ENCODE measurements at regions not wholly inside any gene's neighbourhood (a gene's known extent, or its start where the extent isn't known, plus 50 kb on each side); places are given as distances from the start of the nearest gene placed in this dataset.

DNA sequence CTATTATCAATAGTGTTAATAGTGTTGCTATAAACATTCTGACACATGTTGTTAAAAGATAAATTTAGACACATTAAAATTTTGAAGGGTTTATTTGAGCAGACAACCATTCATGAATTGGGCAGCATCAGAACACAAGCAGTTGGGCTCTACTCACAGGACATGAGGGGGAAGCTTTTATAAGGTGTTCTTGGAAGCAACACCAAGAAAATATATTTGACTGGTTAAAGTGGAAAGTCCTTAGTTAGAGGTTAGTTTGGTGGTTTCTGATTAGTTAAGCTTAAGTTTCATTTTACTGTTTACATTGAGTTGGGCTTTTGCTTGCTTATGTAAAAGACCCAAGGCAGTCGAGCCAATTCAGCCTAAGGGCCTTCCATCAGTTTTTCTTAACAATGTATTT, 220.7 kb downstream of the CD47 start:
- Histone ChIP-seq H2AK5ac (ENCODE audit: low read length) (no peak overlapping the region), H2BK120ac (ENCODE audit: insufficient read depth, low read length, poor library complexity) (no peak overlapping the region), H2BK12ac (ENCODE audit: low read length) (no peak overlapping the region), H3K79me2 (ENCODE audit: control insufficient read depth, insufficient read depth, low read length, poor library complexity) (no peaks in the 10 kb centered on the region), H4K8ac (ENCODE audit: low read depth, low read length) (no peak overlapping the region), H3K4ac (ENCODE audit: low read depth, low read length) (no peak overlapping the region), H3K9ac (ENCODE audit: low read length) (no peak overlapping the region), H3K9me3 (ENCODE audit: insufficient read depth, low read depth, low read length) (no peaks in the 10 kb centered on the region), H3K36me3 (ENCODE audit: control insufficient read depth in 1 of 2, insufficient read depth in 2 of 2, low read length in 2 of 2) (no peaks in the 10 kb centered on the region), H2AFZ (ENCODE audit: insufficient read depth, low read length, poor library complexity) (no peak overlapping the region), H2BK5ac (ENCODE audit: low read depth, low read length, poor library complexity) (no peak overlapping the region), H3K23ac (ENCODE audit: low read length) (no peak overlapping the region), H3K27ac (ENCODE audit: low read depth, low read length) (no peak overlapping the region), H3K4me2 (ENCODE audit: low read length) (no peak overlapping the region), H4K12ac (ENCODE audit: low read depth, low read length) (no peak overlapping the region), H3K4me3 (ENCODE audit: low read depth, low read length) (no peak overlapping the region), H3K27me3 (ENCODE audit: insufficient read depth, low read length) (no peaks in the 10 kb centered on the region), H3K14ac (ENCODE audit: low read length) (no peak overlapping the region), H3K18ac (ENCODE audit: low read length) (no peak overlapping the region), H3K79me1 (ENCODE audit: low read length) (no peaks in the 10 kb centered on the region), H4K91ac (ENCODE audit: low read depth, low read length) (no peak overlapping the region), H3K4me1 (ENCODE audit: control insufficient read depth in 1 of 2, insufficient read depth in 2 of 2, low read length in 2 of 2) (no peaks in the 10 kb centered on the region)
- WGBS (ENCODE audit: extremely low coverage, insufficient coverage, insufficient read length), result no CpG with 5 or more reads among the region's 1 CpG
- no peak for DNase-seq

DNA sequence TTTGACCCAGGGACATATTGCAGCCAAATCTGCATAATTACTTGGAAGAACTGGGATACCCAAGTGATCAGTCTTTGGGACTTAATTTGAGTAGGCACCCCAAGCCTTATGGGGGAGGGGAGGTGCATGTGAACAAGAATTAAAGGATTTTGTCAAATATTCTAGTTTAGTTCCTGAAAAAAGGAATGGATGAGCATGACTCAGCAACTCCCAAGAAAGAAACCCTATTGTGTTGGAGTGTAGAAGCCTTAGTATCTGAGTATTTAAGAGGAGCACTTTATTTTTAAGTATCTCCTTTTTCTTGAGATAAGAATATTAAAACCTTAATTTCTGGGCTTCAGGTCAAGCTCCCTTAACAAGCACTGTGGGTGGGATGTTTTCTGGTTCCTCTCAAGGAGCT, 222.4 kb downstream of the CD47 start:
- Histone ChIP-seq H3K18ac (ENCODE audit: low read length) (no peak overlapping the region), H3K14ac (ENCODE audit: low read length) (no peak overlapping the region), H2AK5ac (ENCODE audit: low read length) (no peak overlapping the region), H3K27me3 (ENCODE audit: insufficient read depth, low read length) (no peaks in the 10 kb centered on the region), H3K9ac (ENCODE audit: low read length) (no peak overlapping the region), H3K4me3 (ENCODE audit: low read depth, low read length) (no peak overlapping the region), H3K79me1 (ENCODE audit: low read length) (no peaks in the 10 kb centered on the region), H2BK12ac (ENCODE audit: low read length) (no peak overlapping the region), H2AFZ (ENCODE audit: insufficient read depth, low read length, poor library complexity) (no peak overlapping the region), H3K79me2 (ENCODE audit: control insufficient read depth, insufficient read depth, low read length, poor library complexity) (no peaks in the 10 kb centered on the region), H3K23ac (ENCODE audit: low read length) (no peak overlapping the region), H4K12ac (ENCODE audit: low read depth, low read length) (no peak overlapping the region), H3K27ac (ENCODE audit: low read depth, low read length) (no peak overlapping the region), H2BK120ac (ENCODE audit: insufficient read depth, low read length, poor library complexity) (no peak overlapping the region), H3K4ac (ENCODE audit: low read depth, low read length) (no peak overlapping the region), H2BK5ac (ENCODE audit: low read depth, low read length, poor library complexity) (no peak overlapping the region), H4K91ac (ENCODE audit: low read depth, low read length) (no peak overlapping the region), H4K8ac (ENCODE audit: low read depth, low read length) (no peak overlapping the region), H3K36me3 (ENCODE audit: control insufficient read depth in 1 of 2, insufficient read depth in 2 of 2, low read length in 2 of 2) (no peaks in the 10 kb centered on the region), H3K4me2 (ENCODE audit: low read length) (no peak overlapping the region), H3K4me1 (ENCODE audit: control insufficient read depth in 1 of 2, insufficient read depth in 2 of 2, low read length in 2 of 2) (no peaks in the 10 kb centered on the region), H3K9me3 (ENCODE audit: insufficient read depth, low read depth, low read length) (no peaks in the 10 kb centered on the region)
- DNase-seq, result no peak

DNA sequence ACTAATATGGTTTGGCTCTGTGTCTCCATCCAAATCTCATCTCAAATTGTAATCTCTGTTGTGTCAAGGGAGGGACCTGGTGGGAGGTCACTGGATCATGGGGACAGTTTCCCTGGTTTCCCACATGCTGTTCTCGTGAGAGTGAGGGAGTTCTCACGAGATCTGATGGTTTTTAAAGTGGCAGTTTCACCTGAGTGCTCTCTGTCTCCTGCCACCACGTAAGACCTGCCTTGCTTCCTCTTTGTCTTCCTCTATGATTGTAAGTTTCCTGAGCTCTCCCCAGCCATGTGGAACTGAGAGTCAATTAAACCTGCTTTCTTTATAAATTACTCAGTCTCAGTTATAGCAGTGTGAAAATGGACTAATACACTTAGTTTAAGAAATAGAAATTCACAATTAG, 228.9 kb downstream of the CD47 start:
- DNase-seq, result peak in 1 of 2 donors; percentile 6
- H4K8ac ChIP-seq (ENCODE audit: low read depth, low read length), result no peak overlapping the region
- no peak overlapping the region for H4K91ac ChIP-seq (ENCODE audit: low read depth, low read length)
- no peak overlapping the region for H3K18ac ChIP-seq (ENCODE audit: low read length)
- no peak overlapping the region for H3K9ac ChIP-seq (ENCODE audit: low read length)
- no peak overlapping the region for H2BK12ac ChIP-seq (ENCODE audit: low read length)
- no peaks in the 10 kb centered on the region for H3K4me1 ChIP-seq (ENCODE audit: control insufficient read depth in 1 of 2, insufficient read depth in 2 of 2, low read length in 2 of 2)
- no peak overlapping the region for H3K4ac ChIP-seq (ENCODE audit: low read depth, low read length)
- WGBS (ENCODE audit: extremely low coverage, insufficient coverage, insufficient read length), result no CpG with 5 or more reads among the region's 3 CpGs
- H3K27ac ChIP-seq (ENCODE audit: low read depth, low read length), result no peak overlapping the region
- no peaks in the 10 kb centered on the region for H3K79me2 ChIP-seq (ENCODE audit: control insufficient read depth, insufficient read depth, low read length, poor library complexity)
- H3K4me3 ChIP-seq (ENCODE audit: low read depth, low read length), result no peak overlapping the region
- H3K9me3 ChIP-seq (ENCODE audit: insufficient read depth, low read depth, low read length), result no peaks in the 10 kb centered on the region
- H2AFZ ChIP-seq (ENCODE audit: insufficient read depth, low read length, poor library complexity), result no peak overlapping the region
- no peak overlapping the region for H3K23ac ChIP-seq (ENCODE audit: low read length)
- no peak overlapping the region for H2BK5ac ChIP-seq (ENCODE audit: low read depth, low read length, poor library complexity)
- no peak overlapping the region for H2AK5ac ChIP-seq (ENCODE audit: low read length)
- H3K4me2 ChIP-seq (ENCODE audit: low read length), result no peak overlapping the region
- H2BK120ac ChIP-seq (ENCODE audit: insufficient read depth, low read length, poor library complexity), result no peak overlapping the region
- H3K36me3 ChIP-seq (ENCODE audit: control insufficient read depth in 1 of 2, insufficient read depth in 2 of 2, low read length in 2 of 2), result no peaks in the 10 kb centered on the region
- H4K12ac ChIP-seq (ENCODE audit: low read depth, low read length), result no peak overlapping the region
- no peaks in the 10 kb centered on the region for H3K27me3 ChIP-seq (ENCODE audit: insufficient read depth, low read length)
- H3K14ac ChIP-seq (ENCODE audit: low read length), result no peak overlapping the region
- no peaks in the 10 kb centered on the region for H3K79me1 ChIP-seq (ENCODE audit: low read length)

DNA sequence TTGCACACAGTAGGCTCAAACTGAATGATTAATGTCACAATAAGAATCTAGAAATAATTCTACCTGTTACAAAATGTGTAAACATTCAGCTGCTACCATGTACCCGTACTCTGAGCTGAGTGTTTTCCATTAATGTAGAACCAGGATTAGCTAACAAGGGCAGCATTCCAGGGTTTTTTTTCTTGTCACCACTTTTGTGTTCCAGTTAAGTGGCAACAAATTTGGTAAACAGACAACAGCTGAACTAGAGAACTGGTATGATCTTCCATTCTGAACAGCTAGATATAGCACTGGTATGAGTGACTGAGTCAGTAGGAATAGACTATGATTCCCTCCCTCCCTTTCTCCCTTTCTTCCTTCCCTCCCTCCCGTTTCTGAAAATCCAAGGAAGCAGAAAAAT, 229.4 kb downstream of the CD47 start:
- Histone ChIP-seq H3K9me3 (ENCODE audit: insufficient read depth, low read depth, low read length) (no peaks in the 10 kb centered on the region), H3K4me3 (ENCODE audit: low read depth, low read length) (no peak overlapping the region)

More for the DNA sequence above, 229.4 kb downstream of the CD47 start:
- H2BK120ac ChIP-seq (ENCODE audit: insufficient read depth, low read length, poor library complexity), result no peak overlapping the region
- no peak overlapping the region for H4K8ac ChIP-seq (ENCODE audit: low read depth, low read length)
- no peak overlapping the region for H2AK5ac ChIP-seq (ENCODE audit: low read length)
- H3K4me1 ChIP-seq (ENCODE audit: control insufficient read depth in 1 of 2, insufficient read depth in 2 of 2, low read length in 2 of 2), result no peaks in the 10 kb centered on the region
- H3K27me3 ChIP-seq (ENCODE audit: insufficient read depth, low read length), result no peaks in the 10 kb centered on the region
- H2BK5ac ChIP-seq (ENCODE audit: low read depth, low read length, poor library complexity), result no peak overlapping the region
- no CpG with 5 or more reads among the region's 2 CpGs for WGBS (ENCODE audit: extremely low coverage, insufficient coverage, insufficient read length)
- no peak overlapping the region for H3K4ac ChIP-seq (ENCODE audit: low read depth, low read length)
- H3K36me3 ChIP-seq (ENCODE audit: control insufficient read depth in 1 of 2, insufficient read depth in 2 of 2, low read length in 2 of 2), result no peaks in the 10 kb centered on the region
- H3K79me1 ChIP-seq (ENCODE audit: low read length), result no peaks in the 10 kb centered on the region
- no peak overlapping the region for H3K14ac ChIP-seq (ENCODE audit: low read length)
- H2BK12ac ChIP-seq (ENCODE audit: low read length), result no peak overlapping the region
- no peak overlapping the region for H2AFZ ChIP-seq (ENCODE audit: insufficient read depth, low read length, poor library complexity)
- no peak overlapping the region for H3K23ac ChIP-seq (ENCODE audit: low read length)
- DNase-seq, result peak in 1 of 2 donors; percentile 54
- H3K18ac ChIP-seq (ENCODE audit: low read length), result no peak overlapping the region
- H4K91ac ChIP-seq (ENCODE audit: low read depth, low read length), result no peak overlapping the region
- H3K27ac ChIP-seq (ENCODE audit: low read depth, low read length), result no peak overlapping the region
- H3K79me2 ChIP-seq (ENCODE audit: control insufficient read depth, insufficient read depth, low read length, poor library complexity), result no peaks in the 10 kb centered on the region
- H4K12ac ChIP-seq (ENCODE audit: low read depth, low read length), result no peak overlapping the region
- H3K9ac ChIP-seq (ENCODE audit: low read length), result no peak overlapping the region
- H3K4me2 ChIP-seq (ENCODE audit: low read length), result no peak overlapping the region

All from trophoblast cell (in vitro differentiated cells and primary cell).